ENCODE measurements at regions not wholly inside any gene's neighbourhood (a gene's known extent, or its start where the extent isn't known, plus 50 kb on each side); places are given as distances from the start of the nearest gene placed in this dataset.
"Not testable (repeated sequence)": the region's sequence is repeated elsewhere in the genome, so short reads cannot be mapped to it uniquely, and the experiment has no call there.

GRCh38 chr9:78879324-78880100, 582.6 kb downstream of the PSAT1 start:
- DNase-seq = no peak

DNA sequence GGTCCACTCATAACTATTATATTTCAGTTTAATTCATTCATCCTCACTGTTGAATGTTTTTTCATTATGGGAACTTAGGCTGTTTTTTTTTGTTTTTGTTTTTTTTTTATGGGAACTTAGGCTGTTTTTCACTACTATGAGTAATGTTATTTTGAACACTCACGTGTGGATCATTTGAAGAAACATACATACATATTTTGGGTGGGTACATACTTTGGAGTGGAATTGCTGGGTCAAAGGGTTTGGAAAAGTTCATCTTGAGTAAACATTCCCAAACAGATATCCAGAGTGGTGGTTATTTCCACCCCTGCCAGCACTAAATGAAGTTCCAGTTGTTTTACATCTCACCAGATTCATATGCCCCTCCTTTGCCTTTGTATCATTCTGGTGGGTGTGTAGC, 584.4 kb downstream of the PSAT1 start:
- no peak for DNase-seq

DNA sequence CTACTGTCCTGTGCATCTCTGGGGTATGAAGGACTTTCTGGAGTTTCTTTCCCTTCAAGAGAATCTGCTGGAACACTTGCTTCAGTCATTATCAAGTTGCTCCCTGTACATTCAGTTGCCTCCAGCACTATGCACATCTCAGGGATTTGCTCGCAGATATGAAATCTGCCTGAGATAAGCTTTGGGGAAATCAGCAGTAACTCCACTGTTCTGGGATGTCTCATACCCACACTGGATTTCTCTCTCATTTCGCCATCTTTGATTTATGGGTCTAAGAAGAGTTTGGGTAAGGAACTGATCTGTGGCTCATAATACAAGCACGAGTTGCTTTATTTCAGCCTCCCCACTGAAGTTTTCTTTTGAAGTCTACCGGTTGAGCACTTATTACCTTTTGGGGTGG, 585.6 kb downstream of the PSAT1 start:
- DNase-seq = no peak

GRCh38 chr9:78884611-78885150, 587.8 kb downstream of the PSAT1 start:
- no peak for DNase-seq

GRCh38 chr9:78892182-78892581, 595.3 kb downstream of the PSAT1 start:
- DNase-seq = no peak

DNA sequence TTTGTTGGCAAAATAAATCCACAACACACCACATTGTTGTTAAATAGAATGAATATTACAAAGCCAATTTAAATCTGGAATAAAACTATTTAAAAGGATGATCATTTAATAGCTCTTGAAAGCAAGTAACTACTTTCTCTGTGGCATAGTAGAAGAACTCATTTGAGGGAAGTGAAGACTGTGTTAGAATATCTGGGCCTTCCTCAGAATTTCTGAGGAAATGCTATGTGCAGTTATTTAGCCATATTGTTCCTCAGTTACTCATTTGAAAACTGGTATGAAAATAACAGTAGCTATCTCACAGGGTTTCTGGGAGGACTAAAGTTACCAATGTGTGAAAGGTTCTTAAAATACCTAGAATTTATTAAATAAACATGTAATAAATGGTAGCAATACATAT, 595.8 kb downstream of the PSAT1 start:
- no peak for DNase-seq

GRCh38 chr9:78893774-78894401, 597.0 kb downstream of the PSAT1 start:
- no peak for DNase-seq

DNA sequence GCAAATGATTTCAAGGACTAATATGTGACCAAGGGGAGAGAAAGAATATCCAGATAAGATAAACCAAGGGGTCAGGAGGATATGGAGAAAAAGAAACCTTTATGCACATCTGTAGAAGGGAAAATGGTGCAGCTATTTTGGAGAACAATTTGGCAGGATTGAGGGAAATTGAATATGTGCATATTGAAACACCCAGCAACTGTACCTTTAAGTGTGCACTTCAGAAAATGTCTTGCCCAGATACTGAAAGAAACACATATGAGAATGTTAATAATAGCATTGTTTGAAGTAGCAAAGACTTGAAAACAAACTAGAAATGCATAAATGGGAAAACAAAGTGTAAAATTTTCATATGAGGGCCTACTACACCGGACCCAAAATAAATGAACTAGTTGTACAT, 599.6 kb downstream of the PSAT1 start:
- no peak for DNase-seq

DNA sequence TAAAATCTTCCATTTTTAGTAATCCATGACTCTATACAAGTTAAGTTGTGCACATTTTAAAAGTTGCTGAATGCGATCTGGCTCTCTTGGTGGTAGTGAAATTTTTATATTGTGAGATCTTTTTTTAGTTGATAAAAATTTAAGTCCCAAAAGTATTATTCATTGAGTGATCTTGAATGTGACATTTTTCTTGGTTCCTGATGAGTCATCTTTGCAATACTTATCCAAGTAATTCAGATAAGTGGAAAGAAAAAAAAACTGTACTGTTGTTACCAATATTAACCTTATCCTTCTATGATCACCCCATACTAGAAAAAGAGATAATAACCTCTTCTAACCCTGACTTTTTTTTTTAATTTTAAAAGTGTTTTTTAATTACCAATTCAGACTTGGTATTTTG, 601.3 kb downstream of the PSAT1 start:
- no peak for DNase-seq

DNA sequence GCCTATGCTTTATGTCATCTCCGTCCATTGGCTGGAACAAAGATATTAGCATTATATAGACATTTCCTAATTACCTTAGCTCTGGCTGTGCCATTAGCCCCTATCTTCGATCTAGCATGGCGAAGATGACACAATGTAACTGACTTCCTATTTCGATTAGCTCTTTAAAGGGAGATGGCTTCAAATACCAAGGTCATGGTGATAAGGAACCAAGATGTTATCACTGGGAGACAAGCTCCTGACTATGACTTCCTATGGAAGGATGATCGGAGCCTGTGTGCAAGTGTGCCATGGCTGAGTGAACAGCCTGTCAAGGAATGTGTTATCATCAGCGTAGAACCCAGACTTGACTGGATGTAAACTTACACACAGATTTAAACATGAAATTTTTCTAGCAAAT, 602.1 kb downstream of the PSAT1 start:
- no peak for DNase-seq

- DNase-seq = no peak
Measured at GRCh38 chr9:78900500-78900899, 603.6 kb downstream of the PSAT1 start.

DNA sequence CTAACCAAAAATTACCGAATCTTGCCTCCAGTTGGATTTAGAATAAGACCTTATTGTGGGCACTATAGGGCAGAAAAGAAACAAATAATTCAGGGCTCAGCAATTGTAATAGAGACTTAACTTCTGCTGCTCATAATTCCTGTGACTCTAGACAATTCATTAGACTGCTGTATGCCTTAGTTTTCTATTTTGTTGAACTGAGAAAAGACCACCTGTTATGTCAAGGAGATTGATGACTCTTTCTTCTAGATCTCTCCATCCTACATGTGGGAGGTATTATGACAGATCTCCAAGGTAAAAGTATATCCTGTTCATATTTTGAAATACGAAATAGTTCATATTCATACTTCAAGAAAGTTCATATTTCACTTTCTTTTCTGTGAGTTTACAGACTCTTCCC, 605.1 kb downstream of the PSAT1 start:
- DNase-seq = no peak

- DNase-seq = no peak
Measured at GRCh38 chr9:78903581-78903980, 606.7 kb downstream of the PSAT1 start.

DNA sequence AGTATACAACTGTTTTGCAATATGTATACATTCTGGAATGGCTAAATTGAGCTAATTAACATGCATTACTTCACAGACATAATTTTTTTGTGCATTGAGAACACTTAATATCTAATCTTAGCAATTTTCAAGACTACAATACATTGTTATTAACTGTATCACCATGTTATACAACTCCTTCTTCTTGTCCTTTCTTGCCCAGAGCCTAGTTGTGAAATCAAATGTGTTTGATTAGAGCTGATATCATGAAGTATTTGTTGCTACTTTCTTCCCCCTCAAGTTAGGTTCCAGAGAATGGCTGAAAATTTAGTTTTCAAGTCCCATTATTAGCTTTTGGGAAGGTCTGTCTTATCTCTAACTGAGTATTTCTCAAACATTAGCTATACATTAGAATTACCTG, 607.8 kb downstream of the PSAT1 start:
- DNase-seq = no peak

DNA sequence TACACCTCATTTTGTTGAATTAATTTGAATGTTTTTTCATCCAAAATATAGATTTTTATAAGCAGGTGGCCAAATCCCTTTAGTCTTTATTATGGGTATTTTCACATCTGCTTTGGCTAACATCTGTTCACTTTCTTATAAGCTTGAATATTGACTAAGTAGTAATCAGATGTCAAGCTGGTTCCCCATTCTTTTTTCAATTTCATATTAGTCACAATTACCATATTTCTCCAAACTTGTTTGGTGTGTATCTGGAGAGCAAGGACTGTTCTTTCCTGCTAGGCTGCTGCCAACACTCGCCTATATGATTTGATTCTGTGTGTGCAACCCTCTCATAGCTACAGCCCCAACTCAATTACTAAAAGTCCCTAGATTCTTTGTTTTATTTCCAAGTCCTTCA, 608.5 kb downstream of the PSAT1 start:
- DNase-seq = no peak

GRCh38 chr9:78905986-78906755, 609.2 kb downstream of the PSAT1 start:
- DNase-seq = no peak

- DNase-seq = no peak
Measured at GRCh38 chr9:78909566-78909965, 612.6 kb downstream of the PSAT1 start.

DNA sequence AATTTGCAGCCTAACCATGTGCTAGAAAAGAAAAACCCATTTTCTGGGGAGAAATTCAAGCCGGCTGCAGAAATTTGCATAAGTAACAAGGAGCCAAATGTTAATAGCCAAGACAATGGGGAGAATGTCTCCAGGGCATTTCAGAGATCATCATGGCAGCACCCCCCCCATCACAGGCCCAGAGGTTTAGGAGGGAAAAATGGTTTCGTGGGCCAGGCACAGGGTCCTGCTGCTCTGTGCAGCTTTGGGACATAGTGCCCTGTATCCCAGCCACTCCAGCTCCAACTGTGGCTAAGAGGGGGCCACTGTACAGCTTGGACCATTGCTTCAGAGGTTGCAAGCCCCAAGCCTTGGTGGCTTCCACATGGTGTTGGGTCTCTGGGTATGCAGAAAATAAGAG, 620.0 kb downstream of the PSAT1 start:
- DNase-seq = not testable (repeated sequence)

- no peak for DNase-seq
Measured at GRCh38 chr9:78918976-78919375, 622.1 kb downstream of the PSAT1 start.

GRCh38 chr9:78919701-78920100, 622.8 kb downstream of the PSAT1 start:
- no peak for DNase-seq

DNA sequence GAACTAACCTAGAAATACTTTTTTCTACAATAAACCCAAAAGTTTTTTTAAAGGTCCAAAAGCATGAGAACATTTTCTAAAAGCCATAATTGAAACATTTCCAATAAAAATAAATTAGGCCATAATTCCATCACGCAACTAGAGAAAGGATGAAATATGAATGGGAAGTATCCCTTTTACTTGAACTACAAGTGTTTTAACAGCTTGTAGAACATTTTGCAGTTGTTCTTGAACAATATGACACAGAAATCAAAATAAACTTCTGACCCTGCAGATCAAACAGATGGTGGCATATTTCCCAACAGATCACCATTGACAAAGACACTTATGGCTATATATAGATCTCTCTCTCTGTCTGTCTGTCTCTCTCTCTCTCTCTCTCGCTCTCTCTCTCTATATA, 624.4 kb downstream of the PSAT1 start:
- DNase-seq = no peak

- DNase-seq = no peak
Measured at GRCh38 chr9:78923966-78924659, 627.2 kb downstream of the PSAT1 start.
